WTC11 (cell line): ENCODE measurements at regions not wholly inside any gene's neighbourhood (a gene's known extent, or its start where the extent isn't known, plus 50 kb on each side); places are given as distances from the start of the nearest gene placed in this dataset.

ENCODE experiments used
- MYBL2 ChIP-seq: sonication (generic); formaldehyde crosslinking; IDR thresholded peaks from 2 replicates; pipeline ENCODE4 v1.8.1; 2023; ENCODE audit warnings: mild to moderate bottlenecking, moderate library complexity, missing genetic modification reagents
- SMAD3 ChIP-seq: sonication (generic); formaldehyde crosslinking; IDR thresholded peaks from 2 replicates; pipeline ENCODE4 v1.8.0; 2022; ENCODE audit warnings: missing genetic modification reagents, mild to moderate bottlenecking, borderline replicate concordance
- ZNF396 ChIP-seq: fragments of 250-450 bp; sonication (Bioruptor Pico); IDR thresholded peaks from 2 replicates; pipeline ENCODE4 v1.8.0; 2021; ENCODE audit warnings: mild to moderate bottlenecking, moderate library complexity, borderline replicate concordance
- TF ChIP-seq, protein P1 (sequence below): fragments of 200-600 bp; IDR thresholded peaks from 2 replicates; pipeline ENCODE4 v1.8.0; 2022; ENCODE audit warnings: antibody characterized with exemption
- TF ChIP-seq, protein P2 (sequence below): sonication (generic); formaldehyde crosslinking; IDR thresholded peaks from 2 replicates; pipeline ENCODE4 v1.8.1; 2022; ENCODE audit warnings: mild to moderate bottlenecking, moderate library complexity, missing genetic modification reagents
- TF ChIP-seq, protein P3 (sequence below): sonication (generic); formaldehyde crosslinking; IDR thresholded peaks from 2 replicates; pipeline ENCODE4 v1.8.0; 2022; ENCODE audit warnings: mild to moderate bottlenecking, missing genetic modification reagents
- TF ChIP-seq, protein P4 (sequence below): sonication (generic); formaldehyde crosslinking; IDR thresholded peaks from 2 replicates; pipeline ENCODE4 v1.8.1; 2022; ENCODE audit warnings: missing genetic modification reagents, borderline replicate concordance

DNA sequence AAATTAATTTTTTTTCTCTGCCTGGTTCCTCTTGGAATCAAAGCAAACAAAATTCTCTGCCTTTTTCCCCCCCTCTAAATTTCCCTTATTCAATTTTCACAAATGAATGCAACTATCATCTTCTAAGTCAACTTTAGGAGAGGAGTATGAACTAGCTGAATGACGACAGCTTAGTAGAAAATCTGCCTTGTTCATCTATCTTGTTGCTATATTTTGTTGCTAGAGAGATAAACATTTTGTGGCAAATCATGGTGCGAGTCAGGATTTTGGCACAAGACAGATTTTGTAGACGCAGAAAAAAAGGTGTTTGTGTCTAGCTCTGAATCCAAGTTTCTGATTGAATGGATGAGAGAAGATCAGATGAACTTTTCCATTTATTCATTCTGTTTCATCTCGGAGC, 81.0 kb upstream of the FZD8 start:
- TF ChIP-seq, protein P1, sequence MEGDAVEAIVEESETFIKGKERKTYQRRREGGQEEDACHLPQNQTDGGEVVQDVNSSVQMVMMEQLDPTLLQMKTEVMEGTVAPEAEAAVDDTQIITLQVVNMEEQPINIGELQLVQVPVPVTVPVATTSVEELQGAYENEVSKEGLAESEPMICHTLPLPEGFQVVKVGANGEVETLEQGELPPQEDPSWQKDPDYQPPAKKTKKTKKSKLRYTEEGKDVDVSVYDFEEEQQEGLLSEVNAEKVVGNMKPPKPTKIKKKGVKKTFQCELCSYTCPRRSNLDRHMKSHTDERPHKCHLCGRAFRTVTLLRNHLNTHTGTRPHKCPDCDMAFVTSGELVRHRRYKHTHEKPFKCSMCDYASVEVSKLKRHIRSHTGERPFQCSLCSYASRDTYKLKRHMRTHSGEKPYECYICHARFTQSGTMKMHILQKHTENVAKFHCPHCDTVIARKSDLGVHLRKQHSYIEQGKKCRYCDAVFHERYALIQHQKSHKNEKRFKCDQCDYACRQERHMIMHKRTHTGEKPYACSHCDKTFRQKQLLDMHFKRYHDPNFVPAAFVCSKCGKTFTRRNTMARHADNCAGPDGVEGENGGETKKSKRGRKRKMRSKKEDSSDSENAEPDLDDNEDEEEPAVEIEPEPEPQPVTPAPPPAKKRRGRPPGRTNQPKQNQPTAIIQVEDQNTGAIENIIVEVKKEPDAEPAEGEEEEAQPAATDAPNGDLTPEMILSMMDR, result no peak
- TF ChIP-seq ZNF396 (CRISPR knock-in tag) (no peak), MYBL2 (CRISPR knock-in tag) (no peak), SMAD3 (no peak)
- TF ChIP-seq, protein P2, sequence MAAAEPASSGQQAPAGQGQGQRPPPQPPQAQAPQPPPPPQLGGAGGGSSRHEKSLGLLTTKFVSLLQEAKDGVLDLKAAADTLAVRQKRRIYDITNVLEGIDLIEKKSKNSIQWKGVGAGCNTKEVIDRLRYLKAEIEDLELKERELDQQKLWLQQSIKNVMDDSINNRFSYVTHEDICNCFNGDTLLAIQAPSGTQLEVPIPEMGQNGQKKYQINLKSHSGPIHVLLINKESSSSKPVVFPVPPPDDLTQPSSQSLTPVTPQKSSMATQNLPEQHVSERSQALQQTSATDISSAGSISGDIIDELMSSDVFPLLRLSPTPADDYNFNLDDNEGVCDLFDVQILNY (CRISPR knock-in tag), result no peak
- TF ChIP-seq, protein P3, sequence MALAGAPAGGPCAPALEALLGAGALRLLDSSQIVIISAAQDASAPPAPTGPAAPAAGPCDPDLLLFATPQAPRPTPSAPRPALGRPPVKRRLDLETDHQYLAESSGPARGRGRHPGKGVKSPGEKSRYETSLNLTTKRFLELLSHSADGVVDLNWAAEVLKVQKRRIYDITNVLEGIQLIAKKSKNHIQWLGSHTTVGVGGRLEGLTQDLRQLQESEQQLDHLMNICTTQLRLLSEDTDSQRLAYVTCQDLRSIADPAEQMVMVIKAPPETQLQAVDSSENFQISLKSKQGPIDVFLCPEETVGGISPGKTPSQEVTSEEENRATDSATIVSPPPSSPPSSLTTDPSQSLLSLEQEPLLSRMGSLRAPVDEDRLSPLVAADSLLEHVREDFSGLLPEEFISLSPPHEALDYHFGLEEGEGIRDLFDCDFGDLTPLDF (CRISPR knock-in tag), result no peak
- TF ChIP-seq, protein P4, sequence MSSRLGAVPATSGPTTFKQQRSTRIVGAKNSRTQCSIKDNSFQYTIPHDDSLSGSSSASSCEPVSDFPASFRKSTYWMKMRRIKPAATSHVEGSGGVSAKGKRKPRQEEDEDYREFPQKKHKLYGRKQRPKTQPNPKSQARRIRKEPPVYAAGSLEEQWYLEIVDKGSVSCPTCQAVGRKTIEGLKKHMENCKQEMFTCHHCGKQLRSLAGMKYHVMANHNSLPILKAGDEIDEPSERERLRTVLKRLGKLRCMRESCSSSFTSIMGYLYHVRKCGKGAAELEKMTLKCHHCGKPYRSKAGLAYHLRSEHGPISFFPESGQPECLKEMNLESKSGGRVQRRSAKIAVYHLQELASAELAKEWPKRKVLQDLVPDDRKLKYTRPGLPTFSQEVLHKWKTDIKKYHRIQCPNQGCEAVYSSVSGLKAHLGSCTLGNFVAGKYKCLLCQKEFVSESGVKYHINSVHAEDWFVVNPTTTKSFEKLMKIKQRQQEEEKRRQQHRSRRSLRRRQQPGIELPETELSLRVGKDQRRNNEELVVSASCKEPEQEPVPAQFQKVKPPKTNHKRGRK (CRISPR knock-in tag), result no peak
